ENCODE measurements at regions not wholly inside any gene's neighbourhood (a gene's known extent, or its start where the extent isn't known, plus 50 kb on each side); places are given as distances from the start of the nearest gene placed in this dataset.
"Not testable (repeated sequence)": the region's sequence is repeated elsewhere in the genome, so short reads cannot be mapped to it uniquely, and the experiment has no call there.

- no peak for DNase-seq
Observed at GRCh38 chr4:170391066-170391740, 301.4 kb upstream of the AADAT start.

DNA sequence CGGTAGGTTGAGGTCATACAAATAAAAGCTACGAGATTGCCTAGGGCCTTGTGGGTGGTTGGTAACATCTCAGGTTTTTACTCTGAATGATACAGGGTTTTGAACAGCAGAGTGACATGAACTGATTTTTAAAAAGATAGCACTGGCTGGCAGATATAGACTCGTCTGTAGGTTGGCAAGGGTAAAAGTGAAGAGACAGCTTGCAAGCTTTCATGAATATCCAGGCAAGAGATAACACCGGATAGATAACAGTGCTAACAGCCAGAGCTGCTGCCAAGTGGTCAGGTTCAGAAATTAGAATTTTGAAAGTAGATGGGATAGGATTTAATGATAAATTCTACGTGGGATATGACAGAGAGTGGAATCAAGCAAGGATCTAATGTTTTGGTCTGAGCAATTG lies 299.7 kb upstream of the AADAT start:
- no peak for DNase-seq

GRCh38 chr4:170388255-170388654 lies 298.5 kb upstream of the AADAT start:
- no peak for DNase-seq

DNA sequence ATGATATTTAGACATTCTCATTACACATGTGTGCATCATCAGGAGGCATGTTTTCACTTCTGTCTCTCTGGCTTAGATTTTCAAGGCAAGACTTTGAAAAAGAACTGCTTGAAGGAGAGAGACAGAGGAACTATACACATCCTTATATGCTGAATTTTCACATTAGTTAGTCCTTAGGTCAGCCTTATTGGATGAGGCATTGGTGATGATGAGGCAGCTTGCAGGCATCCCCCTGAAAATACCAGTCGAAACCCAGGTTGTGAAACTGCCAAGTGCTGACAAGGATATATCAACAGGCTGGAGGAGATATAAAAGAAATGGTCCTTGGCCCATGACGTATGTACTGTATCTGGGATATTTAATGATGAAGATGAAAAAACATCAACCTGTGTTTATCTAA lies 297.2 kb upstream of the AADAT start:
- DNase-seq, result no peak

DNA sequence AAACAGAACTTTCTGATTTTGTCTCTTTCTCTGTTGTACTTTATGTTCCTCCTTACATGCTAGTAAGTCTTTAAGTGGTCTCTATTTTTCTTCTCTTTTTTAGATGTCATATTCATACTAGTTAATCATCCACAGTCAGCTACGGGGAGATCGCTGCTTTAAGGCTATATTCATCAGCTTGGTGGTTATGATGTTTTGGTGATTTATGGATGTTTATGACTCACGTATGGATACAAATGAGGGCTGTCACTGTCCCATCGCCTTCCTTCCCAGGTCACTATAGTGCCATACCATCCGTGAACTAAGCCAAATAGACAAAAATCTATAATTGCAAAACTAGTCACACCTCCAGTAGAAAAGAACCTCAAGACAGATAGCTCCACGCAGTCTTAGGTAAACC lies 296.8 kb upstream of the AADAT start:
- DNase-seq, result no peak

DNA sequence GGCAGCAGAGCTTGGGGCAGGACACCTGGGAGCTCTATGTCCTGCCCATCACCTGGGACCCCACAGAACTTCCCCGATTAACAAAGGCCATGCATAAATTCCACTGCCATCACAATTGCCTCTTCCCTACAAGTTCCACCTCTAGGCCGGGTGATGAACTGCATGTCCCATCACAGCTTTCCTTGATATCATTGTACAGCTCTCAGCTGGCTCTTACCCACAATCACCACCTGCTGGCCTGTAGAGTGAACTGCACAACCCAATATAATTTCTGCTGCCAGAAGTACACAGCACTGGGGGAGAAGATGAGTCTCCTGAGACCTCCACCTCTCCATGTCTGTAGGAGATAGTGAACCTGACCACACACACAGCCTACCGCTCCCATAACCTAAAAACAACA lies 285.0 kb upstream of the AADAT start:
- peak; percentile 8 for DNase-seq

DNA sequence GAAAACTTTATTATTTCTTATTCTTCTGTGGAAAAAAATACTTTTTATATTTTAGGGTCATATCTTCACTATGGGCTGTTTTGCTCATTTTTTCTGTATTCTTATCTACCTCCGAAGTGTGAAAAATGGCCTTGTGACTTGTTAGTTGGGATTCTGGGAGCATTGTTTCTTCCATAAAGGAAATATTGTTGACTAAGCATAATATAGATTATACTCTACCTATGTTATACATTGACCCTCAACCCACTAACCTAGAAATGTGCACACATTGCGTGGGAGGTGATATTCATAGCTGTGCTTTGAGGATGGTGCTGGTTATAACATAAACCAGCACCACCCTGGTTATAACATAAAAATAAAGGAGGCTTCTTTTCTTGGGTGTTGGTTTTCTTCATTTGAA lies 259.2 kb upstream of the AADAT start:
- no peak for DNase-seq

DNA sequence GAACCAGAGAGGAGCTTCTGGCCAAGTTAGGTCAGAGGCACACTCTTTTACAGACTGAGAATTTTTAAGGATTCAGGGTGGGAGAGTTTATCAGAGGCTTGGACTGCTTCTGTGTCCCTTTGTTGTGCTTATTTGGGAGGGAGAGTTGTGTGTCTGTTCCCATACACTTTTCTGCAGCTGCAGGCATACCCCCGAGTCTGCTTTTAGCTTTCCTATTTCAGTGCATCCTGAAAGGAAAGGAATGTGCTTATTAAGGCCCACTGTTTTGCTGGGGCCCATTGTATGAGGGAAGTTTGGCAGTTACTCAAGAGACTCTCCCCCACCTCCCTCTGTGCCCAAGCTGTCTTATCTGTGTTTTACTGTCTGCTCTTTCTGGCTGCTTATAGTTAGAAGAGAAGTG lies 257.4 kb upstream of the AADAT start:
- DNase-seq, result not testable (repeated sequence)

DNA sequence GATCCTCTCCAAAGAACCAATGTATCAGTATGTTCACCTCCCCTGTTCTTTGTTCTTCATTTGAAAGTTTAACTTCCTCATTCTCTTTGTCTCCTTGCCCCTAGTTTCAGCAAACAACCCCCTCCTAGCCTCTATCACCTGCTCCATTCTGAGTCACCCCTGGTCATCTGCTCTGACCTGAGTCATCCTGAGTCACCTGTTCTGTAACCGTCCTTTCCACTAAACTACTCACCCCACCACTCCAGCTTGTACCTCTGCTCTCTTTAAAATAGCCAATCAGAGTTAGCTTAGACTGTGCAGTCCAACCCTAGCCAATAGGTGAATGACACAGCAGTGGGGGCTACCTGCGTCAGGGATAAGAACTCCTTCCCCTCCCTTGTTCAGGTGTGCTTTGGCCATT lies 249.8 kb upstream of the AADAT start:
- no peak for DNase-seq

GRCh38 chr4:170336238-170336775 lies 246.6 kb upstream of the AADAT start:
- DNase-seq, result no peak

- no peak for DNase-seq
Observed at GRCh38 chr4:170325599-170325998, 235.8 kb upstream of the AADAT start.

GRCh38 chr4:170323623-170324022 lies 233.9 kb upstream of the AADAT start:
- no peak for DNase-seq

DNA sequence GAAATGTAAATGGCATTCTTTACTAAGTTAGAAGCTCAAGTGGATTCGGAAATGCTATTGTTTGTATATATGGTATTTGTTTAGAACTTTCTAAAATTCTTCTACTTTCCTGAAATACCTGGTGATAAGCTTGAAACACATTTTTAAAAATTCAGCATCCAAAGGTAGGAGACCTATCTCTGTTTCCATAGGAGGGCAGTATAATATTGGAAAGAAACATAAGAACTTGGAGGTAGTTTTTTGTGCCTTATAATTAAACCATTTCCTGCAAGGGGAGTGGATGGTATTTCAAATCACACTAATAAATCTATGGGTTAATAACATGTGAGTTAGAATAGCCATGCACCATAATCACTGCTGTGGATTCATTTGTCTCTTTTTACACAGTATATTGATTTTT lies 217.4 kb upstream of the AADAT start:
- no peak for DNase-seq

- DNase-seq, result no peak
Observed at GRCh38 chr4:170306208-170306607, 216.5 kb upstream of the AADAT start.

GRCh38 chr4:170305627-170306026 lies 215.9 kb upstream of the AADAT start:
- DNase-seq, result no peak

DNA sequence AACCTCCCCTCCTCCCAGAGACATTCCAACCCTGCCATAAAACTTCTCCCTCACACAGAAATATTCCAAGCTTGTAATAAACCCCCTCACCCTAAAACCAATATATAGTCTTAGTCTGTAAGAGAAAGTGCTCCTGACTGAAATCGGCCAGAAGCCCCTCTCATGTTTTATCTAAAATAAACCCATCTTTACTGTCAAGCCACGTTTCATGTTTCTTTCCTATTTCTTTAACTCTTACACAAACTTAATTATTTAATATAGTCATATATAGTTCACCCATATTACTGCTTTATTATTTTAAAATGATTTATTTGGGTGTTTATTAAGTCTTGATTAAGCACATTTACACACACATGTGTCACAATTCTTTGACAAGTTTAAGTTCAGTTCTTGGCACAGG lies 191.3 kb upstream of the AADAT start:
- no peak for DNase-seq

DNA sequence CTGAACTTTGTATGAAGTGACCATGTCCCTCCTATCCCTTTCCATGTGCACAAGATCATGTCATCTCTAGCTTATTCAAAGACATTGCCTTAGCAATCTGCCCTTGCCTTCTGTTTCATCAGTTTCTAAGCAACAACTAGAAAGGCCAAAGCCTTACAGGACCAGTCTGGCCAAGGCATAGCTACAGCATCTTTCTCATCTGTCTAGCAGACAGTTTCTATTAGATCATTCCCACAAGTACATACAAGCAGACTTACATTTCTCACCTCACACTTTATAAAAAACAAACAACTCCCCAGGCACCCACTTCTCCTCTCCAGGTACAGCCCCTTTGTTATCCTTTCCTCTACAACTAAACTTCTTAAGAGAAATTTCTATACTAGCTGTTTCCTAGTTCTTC lies 188.7 kb upstream of the AADAT start:
- DNase-seq, result no peak

- DNase-seq, result no peak
Observed at GRCh38 chr4:170274616-170275015, 184.9 kb upstream of the AADAT start.

- DNase-seq, result no peak
Observed at GRCh38 chr4:170272959-170273358, 183.2 kb upstream of the AADAT start.

- no peak for DNase-seq
Observed at GRCh38 chr4:170271723-170272122, 182.0 kb upstream of the AADAT start.

DNA sequence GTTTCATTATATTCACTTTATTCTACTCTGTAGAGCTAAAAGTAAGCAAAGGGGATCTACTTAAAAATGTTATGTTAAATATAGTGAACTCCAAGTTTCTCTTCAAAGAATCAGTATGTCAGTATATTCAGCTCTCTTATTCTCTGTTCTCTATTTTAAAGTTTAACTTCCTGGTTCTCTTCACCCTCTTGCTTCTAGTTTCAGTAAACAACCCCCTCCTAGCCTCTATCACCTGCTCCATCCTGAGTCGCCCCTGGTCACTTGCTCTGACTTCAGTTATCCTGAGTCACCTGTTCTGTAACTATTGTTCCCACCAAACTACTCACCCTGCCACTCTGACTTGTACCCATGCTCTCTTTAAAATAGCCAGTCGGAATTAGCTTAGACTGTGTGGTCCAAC lies 180.9 kb upstream of the AADAT start:
- no peak for DNase-seq

GRCh38 chr4:170269950-170270349 lies 180.2 kb upstream of the AADAT start:
- DNase-seq, result no peak

DNA sequence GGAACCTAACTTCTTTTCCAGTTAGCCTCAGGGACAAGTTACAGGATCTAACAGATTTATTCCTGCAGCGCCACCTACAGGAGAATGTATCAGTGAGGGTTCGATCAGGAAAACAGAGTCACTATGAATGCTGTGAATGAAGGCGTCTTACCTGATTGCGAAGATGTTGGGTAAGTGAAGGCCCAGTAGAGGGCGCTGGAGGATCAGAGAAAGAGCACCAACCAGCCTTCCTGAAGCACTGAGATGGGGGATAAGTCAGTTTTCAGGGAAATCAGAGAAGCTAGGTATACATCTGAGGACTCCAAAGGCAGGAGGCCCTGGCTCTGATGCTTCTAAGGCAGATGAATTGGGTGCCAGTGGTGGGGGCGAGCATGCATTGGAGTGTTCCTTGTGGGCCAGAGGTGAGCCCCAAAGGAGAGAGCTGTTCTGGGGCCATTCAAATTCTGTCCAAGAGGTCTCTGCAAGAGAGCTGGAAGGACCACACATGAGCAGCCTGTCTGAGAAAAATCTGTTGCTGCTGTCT lies 169.9 kb upstream of the AADAT start:
- DNase-seq, result peak; percentile 12

DNA sequence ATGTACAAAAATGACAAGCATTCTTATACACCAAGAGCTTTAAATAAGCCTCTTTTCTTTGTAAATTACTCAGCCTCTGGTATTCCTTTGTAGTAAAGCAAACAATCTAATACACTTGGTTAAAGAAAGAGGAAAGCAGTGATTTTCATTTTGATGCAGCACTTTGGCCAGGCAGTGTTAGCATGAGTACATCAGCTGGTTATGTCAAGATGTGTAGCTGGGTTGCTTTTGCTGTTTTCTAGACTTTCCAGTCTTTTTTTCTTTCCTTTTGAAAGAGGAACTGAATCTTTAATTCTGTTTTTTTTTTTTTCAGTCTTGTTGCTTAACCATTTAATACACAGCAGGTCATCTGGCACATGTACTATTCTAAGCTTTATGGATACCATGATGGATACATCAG lies 167.1 kb upstream of the AADAT start:
- DNase-seq, result no peak

DNA sequence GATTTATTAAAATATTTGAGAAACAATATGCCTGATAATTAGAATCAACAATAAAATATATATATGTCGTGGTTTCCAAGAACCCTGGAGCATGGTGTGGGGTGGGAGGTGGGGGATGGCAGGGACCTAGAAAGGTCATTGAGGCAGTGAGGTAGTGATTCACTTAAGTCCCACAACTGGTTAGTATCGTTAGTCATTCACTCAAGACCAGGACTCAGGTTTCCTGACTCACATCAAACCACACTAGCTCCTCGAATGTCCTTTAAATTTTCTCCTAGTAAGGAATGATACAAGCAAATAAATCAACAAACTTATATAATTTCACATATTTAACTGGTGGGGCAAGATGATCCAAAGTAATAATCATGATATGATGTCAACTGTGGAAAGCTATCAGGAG lies 158.8 kb upstream of the AADAT start:
- no peak for DNase-seq

All from 8988T (cell line).